Esophagus squamous epithelium (tissue), 5 donors: ENCODE measurements at regions not wholly inside any gene's neighbourhood (a gene's known extent, or its start where the extent isn't known, plus 50 kb on each side); places are given as distances from the start of the nearest gene placed in this dataset.

ENCODE experiments used
- DNase-seq: peaks from one replicate; lab custom pipeline; 2025; lab: John Stamatoyannopoulos, UW
- H3K27ac ChIP-seq, 4 donors: fragments of 200-600 bp; sonication (generic); one replicate each; pipeline ENCODE4 v1.5.1; 2016 to 2019; ENCODE audit warnings: mild to moderate bottlenecking in 1 of 4
- H3K27me3 ChIP-seq, 4 donors: fragments of 200-600 bp; sonication (generic); 1 replicate in 3 of 4; 2 replicates in 1 of 4; pipeline versions ENCODE4 v1.5.1 to v1.6.0; 2017 to 2021; ENCODE audit warnings: antibody characterized with exemption in 1 of 4
- H3K36me3 ChIP-seq, 3 donors: fragments of 200-600 bp; sonication (generic); one replicate each; pipeline ENCODE4 v1.5.1; 2016 to 2019
- H3K4me1 ChIP-seq, 3 donors: fragments of 200-600 bp; sonication (generic); one replicate each; pipeline ENCODE4 v1.5.1; 2017 to 2019
- H3K4me3 ChIP-seq, 4 donors: fragments of 200-600 bp; sonication (generic); 1 replicate in 3 of 4; 2 replicates in 1 of 4; pipeline ENCODE4 v1.5.1; 2016 to 2019; ENCODE audit warnings: mild to moderate bottlenecking in 2 of 4, moderate library complexity in 1 of 4
- H3K9me3 ChIP-seq, 3 donors: fragments of 200-600 bp; sonication (generic); one replicate each; pipeline ENCODE4 v1.5.1; 2016 to 2019
- POLR2A ChIP-seq, 4 donors: fragments of 450-650 bp; IDR thresholded peaks; one replicate each; pipeline ENCODE4 v1.6.1; 2017; ENCODE audit warnings: antibody characterized with exemption in 4 of 4, mild to moderate bottlenecking in 4 of 4, moderate library complexity in 3 of 4
- WGBS, 2 donors: methylation state at CpG; one replicate each; pipeline ENCODE4 v1.1.5; 2018; 5-methylcytosine and 5-hydroxymethylcytosine counted together
- intact Hi-C: fragments of 100-400 bp; cut with DNase I; formaldehyde crosslinking; loops from one replicate; pipeline ENCODE4 v1.15.0; 2022
- TF ChIP-seq, protein P1 (sequence below), 6 experiments: fragments of 450-650 bp in 4 of 6; fragments of 200-600 bp in 2 of 6; sonication (generic) in 2 of 6; IDR thresholded peaks; one replicate each; pipeline ENCODE4 v1.5.1; 2016 to 2019; ENCODE audit warnings: antibody characterized with exemption in 6 of 6, mild to moderate bottlenecking in 4 of 6, moderate library complexity in 4 of 6
- donor health status: DM: yes; HTN: yes; CAD: no.

DNA sequence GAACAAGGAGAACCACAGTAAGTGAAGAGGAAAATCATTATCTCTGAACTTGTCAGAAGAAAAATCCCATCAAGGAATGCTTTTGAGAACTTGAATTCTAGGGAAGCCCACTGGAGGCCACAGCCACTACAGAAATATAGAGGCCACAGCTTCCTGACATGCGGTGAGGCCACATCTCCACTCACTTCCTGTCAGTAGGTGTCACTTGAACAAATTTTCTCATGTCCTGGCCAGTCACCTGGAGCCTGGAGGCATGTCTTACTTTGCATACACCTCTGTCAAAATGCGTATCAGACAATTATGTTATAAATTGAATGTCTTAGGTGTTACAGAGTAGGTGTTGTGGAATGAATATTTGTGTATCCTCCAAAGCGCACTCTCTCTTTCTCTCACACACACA lies 370.3 kb downstream of the DAD1 start:
- WGBS, 2 donors: 50 to 73% methylated on average over 3 of the region's 3 CpGs
- intact Hi-C loops: no loop called here
- Histone ChIP-seq H3K27ac (no peak overlapping the region), H3K27me3 (peaks cover 0 to 18% (median 0%) of the 10 kb centered on the region in 4 donors), H3K36me3 (no peaks in the 10 kb centered on the region), H3K9me3 (no peaks in the 10 kb centered on the region), H3K4me1 (no peaks in the 10 kb centered on the region), H3K4me3 (no peak overlapping the region)
- TF ChIP-seq, protein P1, sequence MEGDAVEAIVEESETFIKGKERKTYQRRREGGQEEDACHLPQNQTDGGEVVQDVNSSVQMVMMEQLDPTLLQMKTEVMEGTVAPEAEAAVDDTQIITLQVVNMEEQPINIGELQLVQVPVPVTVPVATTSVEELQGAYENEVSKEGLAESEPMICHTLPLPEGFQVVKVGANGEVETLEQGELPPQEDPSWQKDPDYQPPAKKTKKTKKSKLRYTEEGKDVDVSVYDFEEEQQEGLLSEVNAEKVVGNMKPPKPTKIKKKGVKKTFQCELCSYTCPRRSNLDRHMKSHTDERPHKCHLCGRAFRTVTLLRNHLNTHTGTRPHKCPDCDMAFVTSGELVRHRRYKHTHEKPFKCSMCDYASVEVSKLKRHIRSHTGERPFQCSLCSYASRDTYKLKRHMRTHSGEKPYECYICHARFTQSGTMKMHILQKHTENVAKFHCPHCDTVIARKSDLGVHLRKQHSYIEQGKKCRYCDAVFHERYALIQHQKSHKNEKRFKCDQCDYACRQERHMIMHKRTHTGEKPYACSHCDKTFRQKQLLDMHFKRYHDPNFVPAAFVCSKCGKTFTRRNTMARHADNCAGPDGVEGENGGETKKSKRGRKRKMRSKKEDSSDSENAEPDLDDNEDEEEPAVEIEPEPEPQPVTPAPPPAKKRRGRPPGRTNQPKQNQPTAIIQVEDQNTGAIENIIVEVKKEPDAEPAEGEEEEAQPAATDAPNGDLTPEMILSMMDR (IDR thresholded peaks at IDR 0.05): no peak
- no peak for TF ChIP-seq POLR2A (IDR thresholded peaks at IDR 0.05)
- no peak for DNase-seq

GRCh38 chr14:22213120-22213519 lies 375.9 kb downstream of the DAD1 start:
- WGBS, 2 donors: 14 to 40% methylated on average over 3 of the region's 3 CpGs
- TF ChIP-seq, protein P1 (IDR thresholded peaks at IDR 0.05): no peak
- no peak for TF ChIP-seq POLR2A (IDR thresholded peaks at IDR 0.05)
- intact Hi-C loops: no loop called here
- no peaks in the 10 kb centered on the region for H3K27me3 ChIP-seq
- no peak overlapping the region for H3K4me3 ChIP-seq
- H3K36me3 ChIP-seq: no peaks in the 10 kb centered on the region
- H3K9me3 ChIP-seq: no peaks in the 10 kb centered on the region
- no peak overlapping the region for H3K27ac ChIP-seq
- no peak for DNase-seq
- no peaks in the 10 kb centered on the region for H3K4me1 ChIP-seq

GRCh38 chr14:22210906-22211305 lies 378.1 kb downstream of the DAD1 start:
- no peak overlapping the region for H3K4me3 ChIP-seq
- WGBS, 2 donors: 14 to 21% methylated on average over 1 of the region's 1 CpG
- no peaks in the 10 kb centered on the region for H3K9me3 ChIP-seq
- no peaks in the 10 kb centered on the region for H3K27me3 ChIP-seq
- intact Hi-C loops: no loop called here
- no peaks in the 10 kb centered on the region for H3K36me3 ChIP-seq
- H3K27ac ChIP-seq: no peak overlapping the region
- TF ChIP-seq, protein P1 (IDR thresholded peaks at IDR 0.05): no peak
- TF ChIP-seq POLR2A (IDR thresholded peaks at IDR 0.05): no peak
- no peak for DNase-seq
- no peaks in the 10 kb centered on the region for H3K4me1 ChIP-seq

GRCh38 chr14:22210026-22210425 lies 379.0 kb downstream of the DAD1 start:
- Histone ChIP-seq H3K27ac (no peak overlapping the region), H3K9me3 (no peaks in the 10 kb centered on the region), H3K36me3 (no peaks in the 10 kb centered on the region), H3K4me1 (no peaks in the 10 kb centered on the region), H3K4me3 (no peak overlapping the region), H3K27me3 (no peaks in the 10 kb centered on the region)
- 25 to 39% methylated on average over 2 of the region's 2 CpGs for WGBS, 2 donors
- TF ChIP-seq, protein P1 (IDR thresholded peaks at IDR 0.05): no peak
- no peak for TF ChIP-seq POLR2A (IDR thresholded peaks at IDR 0.05)
- intact Hi-C loops: no loop called here
- DNase-seq: no peak

DNA sequence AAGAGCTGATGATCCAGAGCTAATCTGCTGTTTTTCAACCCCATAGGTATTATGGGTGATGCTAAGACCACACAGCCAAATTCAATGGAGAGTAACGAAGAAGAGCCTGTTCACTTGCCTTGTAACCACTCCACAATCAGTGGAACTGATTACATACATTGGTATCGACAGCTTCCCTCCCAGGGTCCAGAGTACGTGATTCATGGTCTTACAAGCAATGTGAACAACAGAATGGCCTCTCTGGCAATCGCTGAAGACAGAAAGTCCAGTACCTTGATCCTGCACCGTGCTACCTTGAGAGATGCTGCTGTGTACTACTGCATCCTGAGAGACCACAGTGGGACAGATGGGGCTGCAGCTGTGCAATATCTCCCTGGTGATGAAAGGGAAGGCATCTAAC lies 386.0 kb downstream of the DAD1 start:
- WGBS, 2 donors: 77 to 85% methylated on average over 5 of the region's 5 CpGs

More for the DNA sequence above, 386.0 kb downstream of the DAD1 start:
- Histone ChIP-seq H3K27ac (no peak overlapping the region), H3K4me1 (no peaks in the 10 kb centered on the region), H3K9me3 (peaks cover 0 to 13% (median 10%) of the 10 kb centered on the region in 3 donors), H3K4me3 (no peak overlapping the region), H3K36me3 (no peaks in the 10 kb centered on the region), H3K27me3 (no peaks in the 10 kb centered on the region)
- intact Hi-C loops: no loop called here
- DNase-seq: no peak
- TF ChIP-seq, protein P1 (IDR thresholded peaks at IDR 0.05): no peak
- TF ChIP-seq POLR2A (IDR thresholded peaks at IDR 0.05): no peak
